ENCODE measurements at regions not wholly inside any gene's neighbourhood (a gene's known extent, or its start where the extent isn't known, plus 50 kb on each side); places are given as distances from the start of the nearest gene placed in this dataset.

DNA sequence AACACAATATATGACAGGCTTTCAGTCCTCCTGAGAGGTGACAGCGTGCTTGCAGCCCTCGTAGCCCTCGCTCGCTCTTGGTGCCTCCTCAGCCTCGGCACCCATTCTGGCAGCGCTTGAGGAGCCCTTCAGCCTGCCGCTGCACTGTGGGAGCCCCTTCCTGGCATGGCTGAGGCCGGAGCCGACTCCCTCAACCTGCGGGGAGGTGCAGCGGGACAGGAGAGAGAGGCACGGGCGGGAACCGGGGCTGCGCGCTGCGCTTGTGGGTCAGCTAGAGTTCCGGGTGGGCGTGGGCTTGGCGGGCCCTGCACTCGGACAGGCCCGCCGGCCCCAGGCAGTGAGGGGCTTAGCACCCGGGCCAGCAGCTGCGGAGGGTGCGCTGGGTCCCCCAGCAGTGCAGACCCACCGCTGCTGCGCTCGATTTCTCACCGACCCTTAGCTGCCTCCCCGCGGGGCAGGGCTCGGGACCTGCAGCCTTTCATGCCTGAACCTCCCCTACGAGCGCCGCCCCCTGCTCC, 60.4 kb upstream of the HRH1 start:
- TF ChIP-seq, protein P1, sequence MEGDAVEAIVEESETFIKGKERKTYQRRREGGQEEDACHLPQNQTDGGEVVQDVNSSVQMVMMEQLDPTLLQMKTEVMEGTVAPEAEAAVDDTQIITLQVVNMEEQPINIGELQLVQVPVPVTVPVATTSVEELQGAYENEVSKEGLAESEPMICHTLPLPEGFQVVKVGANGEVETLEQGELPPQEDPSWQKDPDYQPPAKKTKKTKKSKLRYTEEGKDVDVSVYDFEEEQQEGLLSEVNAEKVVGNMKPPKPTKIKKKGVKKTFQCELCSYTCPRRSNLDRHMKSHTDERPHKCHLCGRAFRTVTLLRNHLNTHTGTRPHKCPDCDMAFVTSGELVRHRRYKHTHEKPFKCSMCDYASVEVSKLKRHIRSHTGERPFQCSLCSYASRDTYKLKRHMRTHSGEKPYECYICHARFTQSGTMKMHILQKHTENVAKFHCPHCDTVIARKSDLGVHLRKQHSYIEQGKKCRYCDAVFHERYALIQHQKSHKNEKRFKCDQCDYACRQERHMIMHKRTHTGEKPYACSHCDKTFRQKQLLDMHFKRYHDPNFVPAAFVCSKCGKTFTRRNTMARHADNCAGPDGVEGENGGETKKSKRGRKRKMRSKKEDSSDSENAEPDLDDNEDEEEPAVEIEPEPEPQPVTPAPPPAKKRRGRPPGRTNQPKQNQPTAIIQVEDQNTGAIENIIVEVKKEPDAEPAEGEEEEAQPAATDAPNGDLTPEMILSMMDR (conservative IDR thresholded peaks at IDR 0.05; ENCODE audit: low read depth, low read length), result no peak
- no peak for TF ChIP-seq EZH2 (IDR thresholded peaks at IDR 0.05; ENCODE audit: low read length, unreplicated experiment)
